ENCODE measurements at regions not wholly inside any gene's neighbourhood (a gene's known extent, or its start where the extent isn't known, plus 50 kb on each side); places are given as distances from the start of the nearest gene placed in this dataset.

DNA sequence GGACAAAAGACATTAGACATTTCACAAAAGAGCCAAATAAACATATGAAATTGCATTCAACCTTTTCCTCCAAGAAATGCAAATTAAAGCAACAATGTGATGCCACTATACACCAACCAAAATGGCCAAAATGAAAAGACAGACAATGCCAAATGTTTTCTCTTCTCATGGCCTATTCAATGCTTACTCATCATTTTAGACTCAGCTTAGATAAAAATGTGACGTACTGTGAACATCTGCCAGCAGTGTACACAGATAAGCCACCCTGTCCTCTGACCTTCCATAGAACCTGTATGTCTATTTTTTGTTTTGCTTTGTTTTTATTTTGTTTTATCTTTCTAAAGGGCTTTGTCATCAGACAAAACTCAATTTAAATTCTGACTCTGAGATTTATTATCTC lies 385.2 kb downstream of the FRK start:
- no peak for TF ChIP-seq CTCF (IDR thresholded peaks at IDR 0.05; ENCODE audit: insufficient read depth, low read length, poor library complexity, severe bottlenecking)
- no peaks in the 10 kb centered on the region for H3K27me3 ChIP-seq (replicated peaks; ENCODE audit: control insufficient read depth, insufficient read depth, low read length)
- no peak for DNase-seq (ENCODE audit: extremely low read depth, insufficient read length)
- no peak overlapping the region for H3K4me3 ChIP-seq (replicated peaks; ENCODE audit: low read depth, low read length)
- H3K36me3 ChIP-seq (ENCODE audit: control insufficient read depth, insufficient read depth, low read length) = no peaks in the 10 kb centered on the region

- DNase-seq (ENCODE audit: extremely low read depth, insufficient read length) = no peak
- Histone ChIP-seq H3K36me3 (ENCODE audit: control insufficient read depth, insufficient read depth, low read length) (no peaks in the 10 kb centered on the region), H3K27me3 (replicated peaks; ENCODE audit: control insufficient read depth, insufficient read depth, low read length) (no peaks in the 10 kb centered on the region), H3K4me3 (replicated peaks; ENCODE audit: low read depth, low read length) (no peak overlapping the region)
- TF ChIP-seq CTCF (IDR thresholded peaks at IDR 0.05; ENCODE audit: insufficient read depth, low read length, poor library complexity, severe bottlenecking) = no peak
Observed at GRCh38 chr6:115668781-115669180, 391.9 kb downstream of the FRK start.

DNA sequence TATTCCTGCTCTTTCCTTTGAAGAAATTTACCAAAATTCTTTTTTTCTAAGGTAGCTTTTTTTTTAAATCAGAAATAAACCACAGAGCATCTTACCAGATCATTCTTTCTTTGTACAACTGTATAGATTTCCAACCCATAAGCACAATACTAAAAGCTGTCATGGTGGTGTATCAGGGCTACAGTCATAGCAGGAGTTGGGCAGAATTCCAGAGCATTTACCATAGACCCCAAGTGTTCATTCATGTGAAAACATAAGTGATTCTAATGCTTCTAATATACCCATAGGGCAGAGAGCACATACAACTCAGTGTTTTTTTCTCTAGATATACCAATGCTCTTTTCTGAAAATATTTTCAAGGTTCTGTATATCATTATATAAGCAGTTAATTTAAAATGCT lies 392.5 kb downstream of the FRK start:
- no peak for TF ChIP-seq CTCF (IDR thresholded peaks at IDR 0.05; ENCODE audit: insufficient read depth, low read length, poor library complexity, severe bottlenecking)
- no peak for DNase-seq (ENCODE audit: extremely low read depth, insufficient read length)
- no peak overlapping the region for H3K4me3 ChIP-seq (replicated peaks; ENCODE audit: low read depth, low read length)
- H3K36me3 ChIP-seq (ENCODE audit: control insufficient read depth, insufficient read depth, low read length) = no peaks in the 10 kb centered on the region
- no peaks in the 10 kb centered on the region for H3K27me3 ChIP-seq (replicated peaks; ENCODE audit: control insufficient read depth, insufficient read depth, low read length)

- no peak for DNase-seq (ENCODE audit: extremely low read depth, insufficient read length)
Observed at GRCh38 chr6:115667478-115668026, 393.1 kb downstream of the FRK start.

GRCh38 chr6:115666997-115667396 lies 393.7 kb downstream of the FRK start:
- TF ChIP-seq CTCF (IDR thresholded peaks at IDR 0.05; ENCODE audit: insufficient read depth, low read length, poor library complexity, severe bottlenecking) = no peak
- Histone ChIP-seq H3K36me3 (ENCODE audit: control insufficient read depth, insufficient read depth, low read length) (no peaks in the 10 kb centered on the region), H3K27me3 (replicated peaks; ENCODE audit: control insufficient read depth, insufficient read depth, low read length) (no peaks in the 10 kb centered on the region), H3K4me3 (replicated peaks; ENCODE audit: low read depth, low read length) (no peak overlapping the region)
- no peak for DNase-seq (ENCODE audit: extremely low read depth, insufficient read length)

More at GRCh38 chr6:115667478-115668026, 393.1 kb downstream of the FRK start:
- Histone ChIP-seq H3K4me3 (replicated peaks; ENCODE audit: low read depth, low read length) (no peak overlapping the region), H3K36me3 (ENCODE audit: control insufficient read depth, insufficient read depth, low read length) (no peaks in the 10 kb centered on the region), H3K27me3 (replicated peaks; ENCODE audit: control insufficient read depth, insufficient read depth, low read length) (no peaks in the 10 kb centered on the region)
- TF ChIP-seq CTCF (IDR thresholded peaks at IDR 0.05; ENCODE audit: insufficient read depth, low read length, poor library complexity, severe bottlenecking) = no peak

DNA sequence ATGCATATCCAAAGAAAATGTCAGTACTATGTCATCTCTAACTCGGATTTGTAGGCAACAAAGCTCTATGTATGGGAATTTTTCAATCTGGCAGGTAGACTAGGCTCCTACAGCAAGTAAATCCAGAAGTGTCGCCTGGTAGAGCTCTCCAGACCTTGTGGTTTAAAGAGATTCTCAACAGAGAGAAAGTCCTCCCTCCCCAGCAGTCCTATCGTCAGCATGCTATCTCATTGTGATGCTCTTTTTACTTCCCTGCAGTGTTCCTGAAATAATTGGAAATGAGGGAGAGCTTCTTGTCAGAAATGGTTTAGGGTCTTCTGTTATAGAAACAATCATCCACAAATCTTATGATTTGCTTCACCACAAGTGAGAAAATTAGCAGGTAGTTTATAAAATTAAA lies 395.4 kb downstream of the FRK start:
- Histone ChIP-seq H3K36me3 (ENCODE audit: control insufficient read depth, insufficient read depth, low read length) (no peaks in the 10 kb centered on the region), H3K4me3 (replicated peaks; ENCODE audit: low read depth, low read length) (no peak overlapping the region), H3K27me3 (replicated peaks; ENCODE audit: control insufficient read depth, insufficient read depth, low read length) (no peaks in the 10 kb centered on the region)
- DNase-seq (ENCODE audit: extremely low read depth, insufficient read length) = no peak
- no peak for TF ChIP-seq CTCF (IDR thresholded peaks at IDR 0.05; ENCODE audit: insufficient read depth, low read length, poor library complexity, severe bottlenecking)
